ENCODE measurements at regions not wholly inside any gene's neighbourhood (a gene's known extent, or its start where the extent isn't known, plus 50 kb on each side); places are given as distances from the start of the nearest gene placed in this dataset.
A peak's percentile ranks its signal among the peaks of the same experiment; 100 is the strongest.

DNA sequence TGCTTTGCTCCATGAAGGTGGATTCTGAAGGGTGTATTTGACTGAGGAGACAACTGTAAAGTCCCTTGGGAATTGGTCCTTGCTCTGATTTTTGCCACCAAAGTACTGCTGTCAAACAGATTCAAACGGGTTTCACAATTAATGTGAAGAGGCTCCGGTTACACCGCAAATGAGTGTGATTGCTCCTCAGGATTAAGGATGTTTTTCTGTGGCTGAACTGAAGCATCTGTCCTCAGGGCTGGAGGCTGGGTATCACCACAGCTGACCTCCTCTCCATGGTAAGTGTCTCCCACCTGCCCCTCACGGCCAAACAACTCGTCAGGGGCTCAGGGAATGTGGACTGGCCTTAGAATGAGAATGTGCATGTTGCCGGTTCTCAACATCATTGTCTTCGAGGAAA, 130.4 kb upstream of the NDUFV2 start:
- no peak for FAIRE-seq
- no peak for ATAC-seq
- H4K20me1 ChIP-seq (replicated peaks; ENCODE audit: control insufficient read depth, insufficient read depth, low read length): no peaks in the 10 kb centered on the region
- no peak overlapping the region for H3K4me3 ChIP-seq
- no peaks in the 10 kb centered on the region for H3K9me3 ChIP-seq (replicated peaks; ENCODE audit: control insufficient read depth, insufficient read depth, low read depth, low read length)
- no peak overlapping the region for H3K27ac ChIP-seq (ENCODE audit: extremely low read depth, low read depth, low read length)
- TF ChIP-seq ZNF507 (tag; conservative IDR thresholded peaks at IDR 0.05): no peak
- TF ChIP-seq HNRNPLL (IDR thresholded peaks at IDR 0.05; ENCODE audit: low read depth, low read length, poor library complexity, severe bottlenecking): no peak
- 0 out of 2 replicates have a peak, but pooled peaks have one; percentile 1 for TF ChIP-seq BHLHE40 (IDR thresholded peaks at IDR 0.05; ENCODE audit: low read length)
- TF ChIP-seq CEBPB (tag; IDR thresholded peaks at IDR 0.05): 0 out of 2 replicates have a peak, but pooled peaks have one; percentile 25
- 0 out of 4 replicates have a peak, but pooled peaks of 1 of the 2 experiments have one; percentile 12 for TF ChIP-seq RCOR1 (IDR thresholded peaks at IDR 0.05; ENCODE audit: borderline replicate concordance in 1 of 2, low read depth in 2 of 2, low read length in 2 of 2)
- no peaks in the 10 kb centered on the region for H3K27me3 ChIP-seq (ENCODE audit: control insufficient read depth in 2 of 2, insufficient read depth in 2 of 2, low read length in 2 of 2)
- H3K9ac ChIP-seq (ENCODE audit: insufficient read depth in 1 of 2, low read depth in 2 of 2, low read length in 2 of 2): peak overlapping the region in 1 of 2 experiments; percentile 19; a peak in 1 of 4 replicates
- no peaks in the 10 kb centered on the region for H3K36me3 ChIP-seq (ENCODE audit: control insufficient read depth, insufficient read depth, low read length)
- no TSS peak for BruUV-seq (replicated peaks)
- H3K4me1 ChIP-seq (replicated peaks in 1 of 2; ENCODE audit: control insufficient read depth in 2 of 2, insufficient read depth in 2 of 2, low read length in 2 of 2): peaks cover 15 to 17% of the 10 kb centered on the region in 2 experiments; a peak in 4 of 5 replicates
- peak overlapping the region; percentile 56 for H2AFZ ChIP-seq (ENCODE audit: low read depth, low read length)
- in situ Hi-C loops (cut with MboI): no loop called here
- 0 out of 2 replicates have a peak overlapping the region, but pooled peaks have one; percentile 8 for H3K4me2 ChIP-seq (ENCODE audit: insufficient read depth, low read length)
- H3K79me2 ChIP-seq (ENCODE audit: control insufficient read depth, insufficient read depth, low read length): no peaks in the 10 kb centered on the region
- 35% methylated on average over 7 of the region's 7 CpGs for WGBS (ENCODE audit: insufficient coverage, low coverage, missing lambda C conversion rate)
- H3K9me1 ChIP-seq (ENCODE audit: control insufficient read depth, insufficient read depth, low read length): no peaks in the 10 kb centered on the region
- ChIA-PET CTCF (ENCODE audit: low intra/inter-chr PET ratio) (no interaction called here), POLR2A (interaction anchor here (0.5 to 1.0 kb wide), 2 partner anchors 25 to 54 kb away, joined by 3 to 5 read pairs; no protein-coding TSS in a partner anchor)
- DNase-seq (ENCODE audit: extremely low read depth in 1 of 4, low spot score in 3 of 4): no peak
- intact Hi-C loops (cut with micrococcal nuclease): no loop called here

DNA sequence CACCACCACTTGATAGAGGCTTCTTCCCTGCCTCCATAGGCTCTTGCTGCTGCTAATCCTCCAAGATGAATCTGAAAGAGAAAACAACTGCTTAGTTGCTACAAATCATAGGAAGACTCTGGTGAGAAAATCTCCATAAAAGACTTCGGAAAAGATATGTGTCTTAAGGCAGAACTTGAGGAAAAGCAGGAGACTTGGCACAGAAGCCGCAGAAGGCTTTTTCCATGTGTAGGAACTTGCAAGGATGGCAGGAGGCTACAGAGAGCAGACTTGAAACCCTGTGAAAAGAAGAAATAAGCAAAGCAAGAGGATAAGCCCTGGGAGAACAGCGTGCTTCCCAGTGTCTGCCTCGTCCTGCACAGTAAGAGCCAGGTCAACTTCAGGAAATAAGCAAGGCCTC, 128.2 kb upstream of the NDUFV2 start:
- no peak for DNase-seq (ENCODE audit: extremely low read depth in 1 of 4, low spot score in 3 of 4)
- Histone ChIP-seq H3K4me2 (ENCODE audit: insufficient read depth, low read length) (no peak overlapping the region), H3K4me3 (no peak overlapping the region), H3K27me3 (ENCODE audit: control insufficient read depth in 2 of 2, insufficient read depth in 2 of 2, low read length in 2 of 2) (no peaks in the 10 kb centered on the region), H3K9me1 (ENCODE audit: control insufficient read depth, insufficient read depth, low read length) (no peaks in the 10 kb centered on the region), H4K20me1 (replicated peaks; ENCODE audit: control insufficient read depth, insufficient read depth, low read length) (no peaks in the 10 kb centered on the region), H3K4me1 (replicated peaks in 1 of 2; ENCODE audit: control insufficient read depth in 2 of 2, insufficient read depth in 2 of 2, low read length in 2 of 2) (peaks cover 11 to 17% of the 10 kb centered on the region in 2 experiments; a peak in 4 of 5 replicates), H3K9ac (ENCODE audit: insufficient read depth in 1 of 2, low read depth in 2 of 2, low read length in 2 of 2) (no peak overlapping the region), H3K36me3 (ENCODE audit: control insufficient read depth, insufficient read depth, low read length) (no peaks in the 10 kb centered on the region), H3K27ac (ENCODE audit: extremely low read depth, low read depth, low read length) (no peak overlapping the region), H3K9me3 (replicated peaks; ENCODE audit: control insufficient read depth, insufficient read depth, low read depth, low read length) (no peaks in the 10 kb centered on the region), H2AFZ (ENCODE audit: low read depth, low read length) (0 out of 2 replicates have a peak overlapping the region, but pooled peaks have one; percentile 17), H3K79me2 (ENCODE audit: control insufficient read depth, insufficient read depth, low read length) (no peaks in the 10 kb centered on the region)
- in situ Hi-C loops (cut with MboI) (no loop called here), intact Hi-C loops (cut with micrococcal nuclease) (no loop called here)
- FAIRE-seq: no peak
- CTCF ChIA-PET (ENCODE audit: low intra/inter-chr PET ratio): no interaction called here
- POLR2A ChIA-PET: no interaction called here
- BruUV-seq (replicated peaks): no TSS peak
- WGBS (ENCODE audit: insufficient coverage, low coverage, missing lambda C conversion rate): 50% methylated on average over 4 of the region's 4 CpGs
- no peak for ATAC-seq
- TF ChIP-seq, protein P1, sequence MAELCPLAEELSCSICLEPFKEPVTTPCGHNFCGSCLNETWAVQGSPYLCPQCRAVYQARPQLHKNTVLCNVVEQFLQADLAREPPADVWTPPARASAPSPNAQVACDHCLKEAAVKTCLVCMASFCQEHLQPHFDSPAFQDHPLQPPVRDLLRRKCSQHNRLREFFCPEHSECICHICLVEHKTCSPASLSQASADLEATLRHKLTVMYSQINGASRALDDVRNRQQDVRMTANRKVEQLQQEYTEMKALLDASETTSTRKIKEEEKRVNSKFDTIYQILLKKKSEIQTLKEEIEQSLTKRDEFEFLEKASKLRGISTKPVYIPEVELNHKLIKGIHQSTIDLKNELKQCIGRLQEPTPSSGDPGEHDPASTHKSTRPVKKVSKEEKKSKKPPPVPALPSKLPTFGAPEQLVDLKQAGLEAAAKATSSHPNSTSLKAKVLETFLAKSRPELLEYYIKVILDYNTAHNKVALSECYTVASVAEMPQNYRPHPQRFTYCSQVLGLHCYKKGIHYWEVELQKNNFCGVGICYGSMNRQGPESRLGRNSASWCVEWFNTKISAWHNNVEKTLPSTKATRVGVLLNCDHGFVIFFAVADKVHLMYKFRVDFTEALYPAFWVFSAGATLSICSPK (IDR thresholded peaks at IDR 0.05; ENCODE audit: borderline replicate concordance): no peak
- TF ChIP-seq HDAC6 (IDR thresholded peaks at IDR 0.05; ENCODE audit: low read depth, low read length): no peak
- TF ChIP-seq NR4A1 (CRISPR knock-in tag; IDR thresholded peaks at IDR 0.05): no peak
- TF ChIP-seq NR4A1 (tag; IDR thresholded peaks at IDR 0.05): no peak
- TF ChIP-seq, protein P2, sequence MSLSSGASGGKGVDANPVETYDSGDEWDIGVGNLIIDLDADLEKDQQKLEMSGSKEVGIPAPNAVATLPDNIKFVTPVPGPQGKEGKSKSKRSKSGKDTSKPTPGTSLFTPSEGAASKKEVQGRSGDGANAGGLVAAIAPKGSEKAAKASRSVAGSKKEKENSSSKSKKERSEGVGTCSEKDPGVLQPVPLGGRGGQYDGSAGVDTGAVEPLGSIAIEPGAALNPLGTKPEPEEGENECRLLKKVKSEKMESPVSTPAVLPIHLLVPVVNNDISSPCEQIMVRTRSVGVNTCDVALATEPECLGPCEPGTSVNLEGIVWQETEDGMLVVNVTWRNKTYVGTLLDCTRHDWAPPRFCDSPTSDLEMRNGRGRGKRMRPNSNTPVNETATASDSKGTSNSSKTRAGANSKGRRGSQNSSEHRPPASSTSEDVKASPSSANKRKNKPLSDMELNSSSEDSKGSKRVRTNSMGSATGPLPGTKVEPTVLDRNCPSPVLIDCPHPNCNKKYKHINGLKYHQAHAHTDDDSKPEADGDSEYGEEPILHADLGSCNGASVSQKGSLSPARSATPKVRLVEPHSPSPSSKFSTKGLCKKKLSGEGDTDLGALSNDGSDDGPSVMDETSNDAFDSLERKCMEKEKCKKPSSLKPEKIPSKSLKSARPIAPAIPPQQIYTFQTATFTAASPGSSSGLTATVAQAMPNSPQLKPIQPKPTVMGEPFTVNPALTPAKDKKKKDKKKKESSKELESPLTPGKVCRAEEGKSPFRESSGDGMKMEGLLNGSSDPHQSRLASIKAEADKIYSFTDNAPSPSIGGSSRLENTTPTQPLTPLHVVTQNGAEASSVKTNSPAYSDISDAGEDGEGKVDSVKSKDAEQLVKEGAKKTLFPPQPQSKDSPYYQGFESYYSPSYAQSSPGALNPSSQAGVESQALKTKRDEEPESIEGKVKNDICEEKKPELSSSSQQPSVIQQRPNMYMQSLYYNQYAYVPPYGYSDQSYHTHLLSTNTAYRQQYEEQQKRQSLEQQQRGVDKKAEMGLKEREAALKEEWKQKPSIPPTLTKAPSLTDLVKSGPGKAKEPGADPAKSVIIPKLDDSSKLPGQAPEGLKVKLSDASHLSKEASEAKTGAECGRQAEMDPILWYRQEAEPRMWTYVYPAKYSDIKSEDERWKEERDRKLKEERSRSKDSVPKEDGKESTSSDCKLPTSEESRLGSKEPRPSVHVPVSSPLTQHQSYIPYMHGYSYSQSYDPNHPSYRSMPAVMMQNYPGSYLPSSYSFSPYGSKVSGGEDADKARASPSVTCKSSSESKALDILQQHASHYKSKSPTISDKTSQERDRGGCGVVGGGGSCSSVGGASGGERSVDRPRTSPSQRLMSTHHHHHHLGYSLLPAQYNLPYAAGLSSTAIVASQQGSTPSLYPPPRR (CRISPR knock-in tag; IDR thresholded peaks at IDR 0.05; ENCODE audit: borderline replicate concordance): no peak

Data from K562 (cell line).